ENCODE measurements at regions not wholly inside any gene's neighbourhood (a gene's known extent, or its start where the extent isn't known, plus 50 kb on each side); places are given as distances from the start of the nearest gene placed in this dataset.

GRCh38 chr2:120433816-120434290 lies 87.9 kb downstream of the INHBB start:
- no peak for TF ChIP-seq NFIC (IDR thresholded peaks at IDR 0.05)
- no peak for TF ChIP-seq RAD21 (IDR thresholded peaks at IDR 0.05; ENCODE audit: low read depth)
- TF ChIP-seq, protein P1, sequence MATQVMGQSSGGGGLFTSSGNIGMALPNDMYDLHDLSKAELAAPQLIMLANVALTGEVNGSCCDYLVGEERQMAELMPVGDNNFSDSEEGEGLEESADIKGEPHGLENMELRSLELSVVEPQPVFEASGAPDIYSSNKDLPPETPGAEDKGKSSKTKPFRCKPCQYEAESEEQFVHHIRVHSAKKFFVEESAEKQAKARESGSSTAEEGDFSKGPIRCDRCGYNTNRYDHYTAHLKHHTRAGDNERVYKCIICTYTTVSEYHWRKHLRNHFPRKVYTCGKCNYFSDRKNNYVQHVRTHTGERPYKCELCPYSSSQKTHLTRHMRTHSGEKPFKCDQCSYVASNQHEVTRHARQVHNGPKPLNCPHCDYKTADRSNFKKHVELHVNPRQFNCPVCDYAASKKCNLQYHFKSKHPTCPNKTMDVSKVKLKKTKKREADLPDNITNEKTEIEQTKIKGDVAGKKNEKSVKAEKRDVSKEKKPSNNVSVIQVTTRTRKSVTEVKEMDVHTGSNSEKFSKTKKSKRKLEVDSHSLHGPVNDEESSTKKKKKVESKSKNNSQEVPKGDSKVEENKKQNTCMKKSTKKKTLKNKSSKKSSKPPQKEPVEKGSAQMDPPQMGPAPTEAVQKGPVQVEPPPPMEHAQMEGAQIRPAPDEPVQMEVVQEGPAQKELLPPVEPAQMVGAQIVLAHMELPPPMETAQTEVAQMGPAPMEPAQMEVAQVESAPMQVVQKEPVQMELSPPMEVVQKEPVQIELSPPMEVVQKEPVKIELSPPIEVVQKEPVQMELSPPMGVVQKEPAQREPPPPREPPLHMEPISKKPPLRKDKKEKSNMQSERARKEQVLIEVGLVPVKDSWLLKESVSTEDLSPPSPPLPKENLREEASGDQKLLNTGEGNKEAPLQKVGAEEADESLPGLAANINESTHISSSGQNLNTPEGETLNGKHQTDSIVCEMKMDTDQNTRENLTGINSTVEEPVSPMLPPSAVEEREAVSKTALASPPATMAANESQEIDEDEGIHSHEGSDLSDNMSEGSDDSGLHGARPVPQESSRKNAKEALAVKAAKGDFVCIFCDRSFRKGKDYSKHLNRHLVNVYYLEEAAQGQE (IDR thresholded peaks at IDR 0.05; ENCODE audit: low read depth): no peak
- no peak for TF ChIP-seq TCF12 (IDR thresholded peaks at IDR 0.05; ENCODE audit: low read depth)
- TF ChIP-seq YY1 (IDR thresholded peaks at IDR 0.05; ENCODE audit: low read depth): no peak
